Bronchial epithelial cell (primary cell): ENCODE measurements at regions not wholly inside any gene's neighbourhood (a gene's known extent, or its start where the extent isn't known, plus 50 kb on each side); places are given as distances from the start of the nearest gene placed in this dataset.

Experiments
- DNase-seq: peaks from one replicate; pipeline ENCODE4 v3.0.0-alpha.2; 2010; ENCODE audit warnings: low read depth
- FAIRE-seq: peaks from 2 replicates; lab custom pipeline; 2011; peaks lifted over from hg19 to GRCh38; lab: Jason Lieb, UNC
- H3K27me3 ChIP-seq: 2 replicates; pipeline ENCODE4 v1.5.1; 2011; ENCODE audit warnings: low read length; ENCODE audit not compliant: control insufficient read depth, insufficient read depth
- H3K36me3 ChIP-seq: 2 replicates; pipeline ENCODE4 v1.5.1; 2011; ENCODE audit warnings: low read length; ENCODE audit not compliant: control insufficient read depth, insufficient read depth
- H3K4me3 ChIP-seq: 2 replicates; pipeline ENCODE4 v1.5.1; 2011; ENCODE audit warnings: mild to moderate bottlenecking, low read depth, low read length, control low read depth
- TF ChIP-seq, protein P1 (sequence below): IDR thresholded peaks from 2 replicates; pipeline ENCODE4 v1.5.1; 2011; ENCODE audit warnings: mild to moderate bottlenecking, moderate library complexity, low read length, control low read depth, inconsistent platforms; ENCODE audit not compliant: insufficient read depth, severe bottlenecking

DNA sequence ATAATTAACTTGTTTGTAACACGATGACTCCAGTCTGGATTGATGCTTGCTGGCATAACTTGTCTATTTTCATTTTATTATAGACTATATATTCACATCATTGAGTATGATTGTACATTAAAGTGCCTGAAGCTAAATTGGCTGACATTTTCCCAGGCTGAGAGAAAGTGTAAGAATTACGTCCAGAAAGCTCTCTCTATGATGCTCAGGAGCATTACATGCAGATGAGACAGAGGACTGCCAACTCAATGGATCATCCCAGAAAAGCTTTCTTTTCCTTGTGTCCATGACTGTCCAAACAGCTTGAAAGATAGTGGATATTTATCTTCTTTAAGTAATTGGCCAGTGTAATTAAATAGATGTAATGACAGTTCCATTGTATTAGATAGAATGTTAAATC, 1372.2 kb upstream of the TMEFF2 start:
- FAIRE-seq (no peak), DNase-seq (no peak)
- no peaks in the 10 kb centered on the region for H3K36me3 ChIP-seq
- TF ChIP-seq, protein P1, sequence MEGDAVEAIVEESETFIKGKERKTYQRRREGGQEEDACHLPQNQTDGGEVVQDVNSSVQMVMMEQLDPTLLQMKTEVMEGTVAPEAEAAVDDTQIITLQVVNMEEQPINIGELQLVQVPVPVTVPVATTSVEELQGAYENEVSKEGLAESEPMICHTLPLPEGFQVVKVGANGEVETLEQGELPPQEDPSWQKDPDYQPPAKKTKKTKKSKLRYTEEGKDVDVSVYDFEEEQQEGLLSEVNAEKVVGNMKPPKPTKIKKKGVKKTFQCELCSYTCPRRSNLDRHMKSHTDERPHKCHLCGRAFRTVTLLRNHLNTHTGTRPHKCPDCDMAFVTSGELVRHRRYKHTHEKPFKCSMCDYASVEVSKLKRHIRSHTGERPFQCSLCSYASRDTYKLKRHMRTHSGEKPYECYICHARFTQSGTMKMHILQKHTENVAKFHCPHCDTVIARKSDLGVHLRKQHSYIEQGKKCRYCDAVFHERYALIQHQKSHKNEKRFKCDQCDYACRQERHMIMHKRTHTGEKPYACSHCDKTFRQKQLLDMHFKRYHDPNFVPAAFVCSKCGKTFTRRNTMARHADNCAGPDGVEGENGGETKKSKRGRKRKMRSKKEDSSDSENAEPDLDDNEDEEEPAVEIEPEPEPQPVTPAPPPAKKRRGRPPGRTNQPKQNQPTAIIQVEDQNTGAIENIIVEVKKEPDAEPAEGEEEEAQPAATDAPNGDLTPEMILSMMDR = no peak
- no peak overlapping the region for H3K4me3 ChIP-seq
- no peaks in the 10 kb centered on the region for H3K27me3 ChIP-seq

DNA sequence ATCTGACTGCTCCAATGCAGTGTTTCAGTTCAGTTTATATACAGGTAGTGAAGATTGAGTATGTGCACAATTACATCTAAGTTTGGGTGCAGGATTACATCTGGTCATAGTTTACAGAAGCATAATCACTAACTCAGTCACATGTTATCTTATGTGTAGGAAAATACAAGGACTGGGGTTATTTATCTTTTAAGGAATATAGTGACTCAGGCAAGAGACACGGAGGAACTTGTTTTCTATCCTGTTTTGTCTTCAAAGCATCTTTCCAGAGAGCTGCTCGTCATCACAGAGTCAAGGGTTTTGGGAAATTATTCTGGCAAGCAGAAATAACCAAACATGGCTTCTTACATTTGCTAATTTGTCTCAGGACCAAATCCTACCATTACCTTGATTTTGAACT, 1371.5 kb upstream of the TMEFF2 start:
- Histone ChIP-seq H3K36me3 (no peaks in the 10 kb centered on the region), H3K27me3 (no peaks in the 10 kb centered on the region), H3K4me3 (no peak overlapping the region)
- no peak for DNase-seq
- TF ChIP-seq, protein P1 = no peak
- FAIRE-seq = no peak

DNA sequence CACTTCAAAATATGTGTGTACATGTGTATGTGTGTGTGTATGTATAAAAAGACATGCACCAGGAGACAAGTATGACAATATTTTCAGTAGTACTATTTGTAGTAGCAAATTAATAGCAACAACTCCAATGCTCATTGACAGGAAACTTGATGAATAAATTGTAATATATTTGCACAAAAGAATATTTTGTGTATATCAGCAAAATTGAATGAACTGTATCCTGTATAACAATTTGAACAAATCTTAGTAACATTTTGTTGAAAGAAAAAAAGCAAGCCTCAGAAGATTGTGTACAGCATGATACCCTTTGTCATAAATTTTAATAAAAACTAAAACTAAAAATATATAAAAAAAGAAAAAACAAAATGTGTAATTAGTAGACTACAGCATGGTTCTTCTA, 1367.3 kb upstream of the TMEFF2 start:
- FAIRE-seq = no peak
- H3K27me3 ChIP-seq = no peaks in the 10 kb centered on the region
- no peak overlapping the region for H3K4me3 ChIP-seq
- DNase-seq = no peak
- TF ChIP-seq, protein P1 = no peak
- no peaks in the 10 kb centered on the region for H3K36me3 ChIP-seq

DNA sequence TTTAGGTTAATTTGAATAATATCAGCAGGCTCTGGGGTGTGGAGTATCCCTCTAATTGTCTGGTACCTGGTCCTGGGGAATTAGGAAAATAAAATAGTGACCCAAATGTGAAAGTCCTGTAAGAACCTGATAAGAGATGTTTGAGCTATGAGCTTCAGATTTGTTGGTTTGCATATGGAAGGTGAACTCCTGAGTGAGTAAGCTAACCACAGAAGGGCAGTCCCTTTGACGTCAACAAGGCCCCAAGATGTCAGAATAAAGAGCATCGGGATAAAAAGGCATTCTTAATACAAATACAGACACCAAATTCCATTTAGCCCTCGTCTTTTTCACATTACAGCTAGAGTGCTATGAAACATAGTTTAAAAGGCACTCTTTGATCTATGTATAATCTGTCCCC, 1366.3 kb upstream of the TMEFF2 start:
- FAIRE-seq (no peak), DNase-seq (no peak)
- Histone ChIP-seq H3K27me3 (no peaks in the 10 kb centered on the region), H3K4me3 (no peak overlapping the region), H3K36me3 (no peaks in the 10 kb centered on the region)
- TF ChIP-seq, protein P1 = no peak

DNA sequence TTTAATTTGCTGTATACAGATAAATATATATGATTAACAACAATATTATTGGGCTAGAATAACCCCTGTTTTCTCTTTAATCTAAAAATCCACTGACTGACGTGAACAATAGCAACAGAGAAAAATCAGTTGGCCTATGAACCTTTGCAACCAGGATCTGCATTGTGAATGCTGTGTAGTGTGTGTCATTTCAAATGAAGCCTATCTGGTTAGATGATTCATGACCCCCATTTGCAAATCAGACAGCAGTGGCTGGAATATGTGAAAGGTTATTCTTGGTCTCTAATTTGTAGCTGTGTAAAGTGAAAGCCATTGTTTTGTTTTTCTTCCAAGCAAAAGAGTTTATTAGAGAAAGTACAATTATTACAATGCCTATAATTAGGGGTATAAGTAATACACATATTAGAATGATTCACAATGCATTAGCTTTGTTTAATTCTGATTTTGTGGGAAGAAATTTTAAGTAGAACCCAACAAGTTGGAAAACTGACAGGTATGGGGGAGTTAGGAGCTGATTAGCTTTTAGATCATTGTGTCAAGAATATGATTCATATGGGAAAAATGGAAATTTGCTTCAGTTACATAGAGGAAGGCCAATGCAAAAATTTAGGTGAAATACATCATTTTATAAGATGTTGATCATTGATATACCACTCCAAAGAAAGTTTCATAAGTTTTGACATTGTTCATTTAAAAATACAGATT, 1362.2 kb upstream of the TMEFF2 start:
- H3K36me3 ChIP-seq = no peaks in the 10 kb centered on the region
- DNase-seq (peak; percentile 26), FAIRE-seq (no peak)
- TF ChIP-seq, protein P1 = no peak
- H3K27me3 ChIP-seq = no peaks in the 10 kb centered on the region
- H3K4me3 ChIP-seq = no peak overlapping the region

DNA sequence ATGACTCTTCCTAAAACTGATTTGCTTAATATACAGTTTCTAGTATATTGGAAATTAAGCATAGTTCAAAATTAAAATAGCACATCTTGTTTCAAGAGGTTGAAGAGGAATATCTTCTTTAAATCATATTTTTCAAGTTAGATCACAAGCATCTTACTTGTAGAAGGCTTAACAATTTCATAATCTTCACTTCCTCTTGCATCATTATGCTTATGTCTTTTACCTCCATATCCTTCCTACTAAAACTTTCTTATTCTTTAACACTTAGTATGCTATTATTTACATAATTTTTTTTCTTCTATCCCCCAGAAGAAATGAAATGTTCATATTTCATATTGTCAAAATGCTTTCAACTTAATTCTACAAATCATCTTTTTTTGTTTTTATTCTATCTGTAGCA, 1354.9 kb upstream of the TMEFF2 start:
- TF ChIP-seq, protein P1 = no peak
- FAIRE-seq = no peak
- Histone ChIP-seq H3K36me3 (no peaks in the 10 kb centered on the region), H3K27me3 (no peaks in the 10 kb centered on the region), H3K4me3 (no peak overlapping the region)
- DNase-seq = peak; percentile 48
